ENCODE measurements at regions not wholly inside any gene's neighbourhood (a gene's known extent, or its start where the extent isn't known, plus 50 kb on each side); places are given as distances from the start of the nearest gene placed in this dataset.

- Mint-ChIP-seq H3K36me3 (no peaks in the 10 kb centered on the region), H3K9me3 (peaks cover 2% of the 10 kb centered on the region), H3K27me3 (ENCODE audit: insufficient read depth, low read depth) (peaks cover 2% of the 10 kb centered on the region), H3K4me3 (no peak overlapping the region), H3K27ac (no peak overlapping the region), H3K4me1 (peaks cover 3% of the 10 kb centered on the region)
- Histone ChIP-seq H2AFZ (replicated peaks) (no peak overlapping the region), H3K36me3 (no peaks in the 10 kb centered on the region), H3K9me3 (ENCODE audit: low read depth) (no peaks in the 10 kb centered on the region), H3K4me3 (no peak overlapping the region), H3K4me1 (no peaks in the 10 kb centered on the region), H3F3A (ENCODE audit: low read depth) (no peaks in the 10 kb centered on the region), H4K20me1 (ENCODE audit: low read depth) (no peaks in the 10 kb centered on the region), H3K4me2 (no peak overlapping the region), H3K79me2 (ENCODE audit: low read depth) (no peaks in the 10 kb centered on the region), H3K9ac (no peak overlapping the region), H3K27me3 (no peaks in the 10 kb centered on the region), H3K27ac (no peak overlapping the region)
- no peak for TF ChIP-seq CTCF (IDR thresholded peaks at IDR 0.05)
- TF ChIP-seq EZH2 (IDR thresholded peaks at IDR 0.05), result no peak
- TF ChIP-seq EZH2phosphoT487 (IDR thresholded peaks at IDR 0.05), result no peak
- no peak for DNase-seq (ENCODE audit: low spot score)
These were observed 1045.4 kb upstream of the MIR17HG start for GRCh38 chr13:90302107-90302506.

- peaks cover 3% of the 10 kb centered on the region for H3F3A ChIP-seq (ENCODE audit: low read depth)
- H3K27me3 Mint-ChIP-seq (ENCODE audit: insufficient read depth, low read depth), result no peaks in the 10 kb centered on the region
- H3K4me3 Mint-ChIP-seq, result no peak overlapping the region
- no peaks in the 10 kb centered on the region for H3K9me3 ChIP-seq (ENCODE audit: low read depth)
- H3K79me2 ChIP-seq (ENCODE audit: low read depth), result no peaks in the 10 kb centered on the region
- H3K27ac Mint-ChIP-seq, result no peak overlapping the region
- no peak for TF ChIP-seq CTCF (IDR thresholded peaks at IDR 0.05)
- TF ChIP-seq EZH2 (IDR thresholded peaks at IDR 0.05), result no peak
- no peak for TF ChIP-seq EZH2phosphoT487 (IDR thresholded peaks at IDR 0.05)
- H3K4me3 ChIP-seq, result no peak overlapping the region
- H3K9ac ChIP-seq, result no peak overlapping the region
- peaks cover 14% of the 10 kb centered on the region for H3K4me1 Mint-ChIP-seq
- no peak overlapping the region for H3K27ac ChIP-seq
- H3K36me3 ChIP-seq, result no peaks in the 10 kb centered on the region
- H3K4me1 ChIP-seq, result peaks cover 16% of the 10 kb centered on the region
- H3K9me3 Mint-ChIP-seq, result peaks cover 16% of the 10 kb centered on the region
- no peak overlapping the region for H2AFZ ChIP-seq (replicated peaks)
- no peak for DNase-seq (ENCODE audit: low spot score)
- no peaks in the 10 kb centered on the region for H4K20me1 ChIP-seq (ENCODE audit: low read depth)
- no peak overlapping the region for H3K4me2 ChIP-seq
- no peaks in the 10 kb centered on the region for H3K36me3 Mint-ChIP-seq
- no peaks in the 10 kb centered on the region for H3K27me3 ChIP-seq
These were observed 1041.7 kb upstream of the MIR17HG start for GRCh38 chr13:90305796-90306195.

GRCh38 chr13:90307136-90307535 is 1040.4 kb upstream of the MIR17HG start:
- H3K4me1 Mint-ChIP-seq, result peaks cover 13% of the 10 kb centered on the region
- H3K27ac Mint-ChIP-seq, result no peak overlapping the region
- Histone ChIP-seq H3K27ac (no peak overlapping the region), H3K36me3 (no peaks in the 10 kb centered on the region), H3K4me2 (no peak overlapping the region), H4K20me1 (ENCODE audit: low read depth) (no peaks in the 10 kb centered on the region), H3K27me3 (no peaks in the 10 kb centered on the region), H3K79me2 (ENCODE audit: low read depth) (no peaks in the 10 kb centered on the region), H3K9me3 (ENCODE audit: low read depth) (no peaks in the 10 kb centered on the region), H2AFZ (replicated peaks) (no peak overlapping the region), H3F3A (ENCODE audit: low read depth) (peaks cover 3% of the 10 kb centered on the region), H3K4me1 (peaks cover 16% of the 10 kb centered on the region), H3K9ac (no peak overlapping the region), H3K4me3 (no peak overlapping the region)
- DNase-seq (ENCODE audit: low spot score), result no peak
- no peak for TF ChIP-seq EZH2 (IDR thresholded peaks at IDR 0.05)
- no peak for TF ChIP-seq EZH2phosphoT487 (IDR thresholded peaks at IDR 0.05)
- TF ChIP-seq CTCF (IDR thresholded peaks at IDR 0.05), result no peak
- H3K4me3 Mint-ChIP-seq, result no peak overlapping the region
- H3K36me3 Mint-ChIP-seq, result no peaks in the 10 kb centered on the region
- H3K9me3 Mint-ChIP-seq, result peaks cover 16% of the 10 kb centered on the region
- no peaks in the 10 kb centered on the region for H3K27me3 Mint-ChIP-seq (ENCODE audit: insufficient read depth, low read depth)

Measured in neural progenitor cell (in vitro differentiated cells).